ENCODE measurements at regions not wholly inside any gene's neighbourhood (a gene's known extent, or its start where the extent isn't known, plus 50 kb on each side); places are given as distances from the start of the nearest gene placed in this dataset.
"Not testable (repeated sequence)": the region's sequence is repeated elsewhere in the genome, so short reads cannot be mapped to it uniquely, and the experiment has no call there.

- no peak for DNase-seq (ENCODE audit: low read depth in 2 of 3, low spot score in 1 of 3)
Measured at GRCh38 chr18:22563164-22563583, 145.5 kb upstream of the CTAGE1 start.

- DNase-seq (ENCODE audit: low read depth in 2 of 3, low spot score in 1 of 3) = no peak
Measured at GRCh38 chr18:22564036-22564435, 146.3 kb upstream of the CTAGE1 start.

GRCh38 chr18:22566703-22567420, 149.1 kb upstream of the CTAGE1 start:
- no peak for DNase-seq (ENCODE audit: low read depth in 2 of 3, low spot score in 1 of 3)

GRCh38 chr18:22567794-22568193, 150.1 kb upstream of the CTAGE1 start:
- no peak for DNase-seq (ENCODE audit: low read depth in 2 of 3, low spot score in 1 of 3)

GRCh38 chr18:22570492-22570891, 152.8 kb upstream of the CTAGE1 start:
- no peak for DNase-seq (ENCODE audit: low read depth in 2 of 3, low spot score in 1 of 3)

- no peak for DNase-seq (ENCODE audit: low read depth in 2 of 3, low spot score in 1 of 3)
Measured at GRCh38 chr18:22572341-22572740, 154.6 kb upstream of the CTAGE1 start.

GRCh38 chr18:22579271-22579670, 161.6 kb upstream of the CTAGE1 start:
- DNase-seq (ENCODE audit: low read depth in 2 of 3, low spot score in 1 of 3) = no peak

- no peak for DNase-seq (ENCODE audit: low read depth in 2 of 3, low spot score in 1 of 3)
Measured at GRCh38 chr18:22585333-22585732, 167.6 kb upstream of the CTAGE1 start.

GRCh38 chr18:22585821-22586220, 168.1 kb upstream of the CTAGE1 start:
- no peak for DNase-seq (ENCODE audit: low read depth in 2 of 3, low spot score in 1 of 3)

GRCh38 chr18:22591222-22591621, 173.5 kb upstream of the CTAGE1 start:
- DNase-seq (ENCODE audit: low read depth in 2 of 3, low spot score in 1 of 3) = no peak

GRCh38 chr18:22594155-22594690, 176.5 kb upstream of the CTAGE1 start:
- no peak for DNase-seq (ENCODE audit: low read depth in 2 of 3, low spot score in 1 of 3)

- DNase-seq (ENCODE audit: low read depth in 2 of 3, low spot score in 1 of 3) = no peak
Measured at GRCh38 chr18:22601481-22601880, 183.8 kb upstream of the CTAGE1 start.

GRCh38 chr18:22602456-22602855, 184.7 kb upstream of the CTAGE1 start:
- DNase-seq (ENCODE audit: low read depth in 2 of 3, low spot score in 1 of 3) = not testable (repeated sequence)

GRCh38 chr18:22603902-22604301, 186.2 kb upstream of the CTAGE1 start:
- DNase-seq (ENCODE audit: low read depth in 2 of 3, low spot score in 1 of 3) = no peak

- no peak for DNase-seq (ENCODE audit: low read depth in 2 of 3, low spot score in 1 of 3)
Measured at GRCh38 chr18:22604390-22604985, 186.8 kb upstream of the CTAGE1 start.

GRCh38 chr18:22604986-22605421, 187.3 kb upstream of the CTAGE1 start:
- DNase-seq (ENCODE audit: low read depth in 2 of 3, low spot score in 1 of 3) = no peak

GRCh38 chr18:22605736-22606135, 188.0 kb upstream of the CTAGE1 start:
- DNase-seq (ENCODE audit: low read depth in 2 of 3, low spot score in 1 of 3) = no peak

GRCh38 chr18:22606563-22607283, 189.0 kb upstream of the CTAGE1 start:
- DNase-seq (ENCODE audit: low read depth in 2 of 3, low spot score in 1 of 3) = no peak

- DNase-seq (ENCODE audit: low read depth in 2 of 3, low spot score in 1 of 3) = no peak
Measured at GRCh38 chr18:22607284-22607635, 189.5 kb upstream of the CTAGE1 start.

GRCh38 chr18:22608847-22609246, 191.1 kb upstream of the CTAGE1 start:
- DNase-seq (ENCODE audit: low read depth in 2 of 3, low spot score in 1 of 3) = no peak

GRCh38 chr18:22609642-22610041, 191.9 kb upstream of the CTAGE1 start:
- DNase-seq (ENCODE audit: low read depth in 2 of 3, low spot score in 1 of 3) = no peak

GRCh38 chr18:22613058-22613690, 195.5 kb upstream of the CTAGE1 start:
- no peak for DNase-seq (ENCODE audit: low read depth in 2 of 3, low spot score in 1 of 3)

Measured in stimulated activated CD4-positive, alpha-beta T cell treated with anti-CD3 and anti-CD28 coated beads, Interleukin-12 subunit alpha, Interleukin-12 subunit beta, amount 100 ng/mL, for 48 hours (primary cell).